OCI-LY7 (cell line): ENCODE measurements at regions not wholly inside any gene's neighbourhood (a gene's known extent, or its start where the extent isn't known, plus 50 kb on each side); places are given as distances from the start of the nearest gene placed in this dataset.

Experiments used
- BruUV-seq: library from RNA; stranded (reverse); fragments of 400-500 nt; replicated peaks from 2 replicates; lab custom pipeline; 2021; lab: Mats Ljungman, UMichigan
- CTCF ChIA-PET: fragments of 300-600 bp; sonication (Branson Sonifier 250); formaldehyde crosslinking; loops from one replicate; lab custom pipeline; 2022; ENCODE audit warnings: antibody characterized with exemption; ENCODE audit not compliant: unreplicated experiment; lab: Charles Lee
- POLR2A ChIA-PET: fragments of 300-600 bp; sonication (Branson Sonifier 250); formaldehyde crosslinking; loops from one replicate; lab custom pipeline; 2022; ENCODE audit warnings: antibody characterized with exemption; lab: Charles Lee
- DNase-seq: peaks from one replicate; pipeline ENCODE4 v3.0.0-alpha.2; 2015; ENCODE audit warnings: low spot score
- H2AFZ ChIP-seq: fragments of 200-600 bp; sonication (generic), shearing (Covaris generic); 2 replicates; pipeline ENCODE4 v1.6.1; 2014; ENCODE audit warnings: mild to moderate bottlenecking, antibody characterized with exemption, low read length, moderate library complexity
- H3K27ac ChIP-seq: fragments of 200-600 bp; sonication (generic); 2 replicates; pipeline ENCODE4 v1.5.1; 2014; ENCODE audit warnings: mixed run types, low read depth, mild to moderate bottlenecking, moderate library complexity, low read length, inconsistent platforms; ENCODE audit not compliant: poor library complexity, severe bottlenecking
- H3K36me3 ChIP-seq: fragments of 200-600 bp; sonication (generic); 2 replicates; pipeline ENCODE4 v1.6.1; 2014; ENCODE audit warnings: mild to moderate bottlenecking, antibody characterized with exemption, low read length, moderate library complexity, mixed read lengths; ENCODE audit not compliant: insufficient read depth
- H3K4me1 ChIP-seq: fragments of 200-600 bp; sonication (generic); 2 replicates; pipeline ENCODE4 v1.5.1; 2014; ENCODE audit warnings: mild to moderate bottlenecking, low read length; ENCODE audit not compliant: insufficient read depth, poor library complexity, severe bottlenecking
- H3K4me2 ChIP-seq: fragments of 200-600 bp; sonication (generic); 2 replicates; pipeline ENCODE4 v1.6.1; 2014; ENCODE audit warnings: mild to moderate bottlenecking, low read length
- H3K4me3 ChIP-seq: fragments of 200-600 bp; sonication (generic); 2 replicates; pipeline ENCODE4 v1.5.1; 2014; ENCODE audit warnings: mild to moderate bottlenecking, low read depth, low read length; ENCODE audit not compliant: poor library complexity, severe bottlenecking
- H3K79me2 ChIP-seq: fragments of 200-600 bp; sonication (generic); 2 replicates; pipeline ENCODE4 v1.6.1; 2016; ENCODE audit warnings: low read depth, mild to moderate bottlenecking, low read length, moderate library complexity, mixed read lengths; ENCODE audit not compliant: insufficient read depth
- H3K9me2 ChIP-seq: fragments of 200-600 bp; sonication (generic); 2 replicates; pipeline ENCODE4 v1.6.1; 2016; ENCODE audit warnings: mild to moderate bottlenecking, low read length, mixed read lengths; ENCODE audit not compliant: insufficient read depth
- H3K9me3 ChIP-seq: fragments of 200-600 bp; sonication (generic); 2 replicates; pipeline ENCODE4 v1.6.1; 2014; ENCODE audit warnings: mild to moderate bottlenecking, mixed run types, low read length, mixed read lengths
- H4K20me1 ChIP-seq: fragments of 200-600 bp; sonication (generic); 2 replicates; pipeline ENCODE4 v1.6.1; 2014; ENCODE audit warnings: mild to moderate bottlenecking, antibody characterized with exemption, low read length, moderate library complexity, mixed read lengths; ENCODE audit not compliant: insufficient read depth
- CTCF ChIP-seq: fragments of 200-600 bp; sonication (generic); conservative IDR thresholded peaks from 2 replicates; pipeline ENCODE4 v1.5.1; 2014; ENCODE audit warnings: mild to moderate bottlenecking, antibody characterized with exemption, low read length, moderate library complexity, mixed read lengths
- EZH2phosphoT487 ChIP-seq: fragments of 200-600 bp; sonication (generic); IDR thresholded peaks from 2 replicates; pipeline ENCODE4 v1.6.1; 2018; ENCODE audit warnings: low read depth, borderline replicate concordance, mild to moderate bottlenecking, mixed run types, antibody characterized with exemption, low read length, moderate library complexity, mixed read lengths
- intact Hi-C: fragments of 100-400 bp; cut with micrococcal nuclease; formaldehyde crosslinking; loops from one replicate; pipeline ENCODE4 v1.10.0; 2022; ENCODE audit not compliant: unreplicated experiment

GRCh38 chr6:19463250-19463649 is 373.9 kb upstream of the ID4 start:
- no TSS peak for BruUV-seq
- no peaks in the 10 kb centered on the region for H3K4me1 ChIP-seq
- H3K27ac ChIP-seq: no peak overlapping the region
- TF ChIP-seq EZH2phosphoT487: no peak
- TF ChIP-seq CTCF: no peak
- CTCF ChIA-PET: no interaction called here
- H3K36me3 ChIP-seq: no peaks in the 10 kb centered on the region
- no peaks in the 10 kb centered on the region for H3K9me2 ChIP-seq
- DNase-seq: no peak
- H3K9me3 ChIP-seq: no peaks in the 10 kb centered on the region
- H3K79me2 ChIP-seq: no peaks in the 10 kb centered on the region
- no peak overlapping the region for H3K4me3 ChIP-seq
- POLR2A ChIA-PET: no interaction called here
- H3K4me2 ChIP-seq: no peak overlapping the region
- no peak overlapping the region for H2AFZ ChIP-seq
- H4K20me1 ChIP-seq: no peaks in the 10 kb centered on the region
- intact Hi-C loops: no loop called here

- no peak overlapping the region for H2AFZ ChIP-seq
- H3K4me1 ChIP-seq: no peaks in the 10 kb centered on the region
- H3K4me3 ChIP-seq: no peak overlapping the region
- TF ChIP-seq CTCF: no peak
- TF ChIP-seq EZH2phosphoT487: no peak
- ChIA-PET CTCF (no interaction called here), POLR2A (no interaction called here)
- no peaks in the 10 kb centered on the region for H3K9me3 ChIP-seq
- intact Hi-C loops: no loop called here
- no peak overlapping the region for H3K4me2 ChIP-seq
- no peak overlapping the region for H3K27ac ChIP-seq
- H4K20me1 ChIP-seq: no peaks in the 10 kb centered on the region
- H3K36me3 ChIP-seq: no peaks in the 10 kb centered on the region
- H3K9me2 ChIP-seq: no peaks in the 10 kb centered on the region
- DNase-seq: no peak
- H3K79me2 ChIP-seq: no peaks in the 10 kb centered on the region
- no TSS peak for BruUV-seq
These were observed 373.2 kb upstream of the ID4 start for GRCh38 chr6:19463925-19464324.

- no peaks in the 10 kb centered on the region for H3K79me2 ChIP-seq
- H4K20me1 ChIP-seq: no peaks in the 10 kb centered on the region
- POLR2A ChIA-PET: interaction anchor here (0.6 to 1.0 kb wide), 2 partner anchors 13 to 578 kb away, joined by 5 read pairs; no protein-coding TSS in a partner anchor
- no peak overlapping the region for H3K27ac ChIP-seq
- CTCF ChIA-PET: no interaction called here
- H3K4me3 ChIP-seq: no peak overlapping the region
- no peak for TF ChIP-seq EZH2phosphoT487
- TF ChIP-seq CTCF: no peak
- no peak overlapping the region for H2AFZ ChIP-seq
- no peak for DNase-seq
- no peaks in the 10 kb centered on the region for H3K9me3 ChIP-seq
- BruUV-seq: no TSS peak
- no peaks in the 10 kb centered on the region for H3K9me2 ChIP-seq
- H3K4me2 ChIP-seq: no peak overlapping the region
- intact Hi-C loops: no loop called here
- H3K36me3 ChIP-seq: no peaks in the 10 kb centered on the region
- no peaks in the 10 kb centered on the region for H3K4me1 ChIP-seq
These were observed 371.9 kb upstream of the ID4 start for GRCh38 chr6:19465256-19465655.
